Lower lobe of right lung (tissue), 2 donors: ENCODE measurements at regions not wholly inside any gene's neighbourhood (a gene's known extent, or its start where the extent isn't known, plus 50 kb on each side); places are given as distances from the start of the nearest gene placed in this dataset.

Experiments
- ATAC-seq, 2 donors: fragments of 200-7000 bp; cut with Tn5 transposase; one replicate each; pipeline ENCODE4 v1.9.1; 2020 to 2022; ENCODE audit warnings: mild to moderate bottlenecking in 2 of 2, moderate library complexity in 2 of 2
- DNase-seq: peaks from one replicate; pipeline ENCODE4 v3.0.0-alpha.2; 2020
- H3K27ac ChIP-seq: fragments of 200-600 bp; one replicate; pipeline ENCODE4 v1.8.0; 2022
- H3K27me3 ChIP-seq: fragments of 200-600 bp; one replicate; pipeline ENCODE4 v1.8.0; 2022; ENCODE audit warnings: low read depth
- H3K36me3 ChIP-seq: fragments of 200-600 bp; one replicate; pipeline ENCODE4 v1.8.0; 2022; ENCODE audit warnings: mild to moderate bottlenecking
- H3K4me1 ChIP-seq: fragments of 200-600 bp; one replicate; pipeline ENCODE4 v1.8.0; 2022
- H3K4me3 ChIP-seq: fragments of 200-600 bp; one replicate; pipeline ENCODE4 v1.8.0; 2022; ENCODE audit warnings: mild to moderate bottlenecking
- H3K9me3 ChIP-seq: fragments of 200-600 bp; one replicate; pipeline ENCODE4 v1.8.0; 2022
- CTCF ChIP-seq: fragments of 200-600 bp; IDR thresholded peaks from one replicate; pipeline ENCODE4 v1.8.0; 2022; ENCODE audit warnings: antibody characterized with exemption, mild to moderate bottlenecking
- intact Hi-C: fragments of 100-400 bp; cut with DNase I; formaldehyde crosslinking; loops from one replicate; pipeline ENCODE4 v1.11.0; 2022
- donor health status: DM: no; HTN: yes; CAD: no; lungs with severe emphysema.

- ATAC-seq (no peak), DNase-seq (no peak)
- intact Hi-C loops: no loop called here
- H3K36me3 ChIP-seq: no peaks in the 10 kb centered on the region
- no peaks in the 10 kb centered on the region for H3K9me3 ChIP-seq
- peaks cover under 1% of the 10 kb centered on the region for H3K4me1 ChIP-seq
- no peaks in the 10 kb centered on the region for H3K27me3 ChIP-seq
- no peak overlapping the region for H3K27ac ChIP-seq
- TF ChIP-seq CTCF: no peak
- no peak overlapping the region for H3K4me3 ChIP-seq
These were observed 79.1 kb downstream of the FAT4 start for GRCh38 chr4:125393825-125394224.

GRCh38 chr4:125397226-125397625 lies 82.5 kb downstream of the FAT4 start:
- Histone ChIP-seq H3K4me3 (no peak overlapping the region), H3K9me3 (no peaks in the 10 kb centered on the region), H3K36me3 (no peaks in the 10 kb centered on the region), H3K27ac (no peak overlapping the region), H3K27me3 (no peaks in the 10 kb centered on the region), H3K4me1 (no peaks in the 10 kb centered on the region)
- intact Hi-C loops: no loop called here
- DNase-seq (no peak), ATAC-seq (no peak)
- TF ChIP-seq CTCF: no peak

- no peak for ATAC-seq
- Histone ChIP-seq H3K4me3 (no peak overlapping the region), H3K27ac (no peak overlapping the region), H3K36me3 (no peaks in the 10 kb centered on the region), H3K4me1 (no peaks in the 10 kb centered on the region), H3K9me3 (no peaks in the 10 kb centered on the region), H3K27me3 (no peaks in the 10 kb centered on the region)
- intact Hi-C loops: no loop called here
- no peak for DNase-seq
- no peak for TF ChIP-seq CTCF
These were observed 83.7 kb downstream of the FAT4 start for GRCh38 chr4:125398263-125399002.

- no peak overlapping the region for H3K4me3 ChIP-seq
- intact Hi-C loops: no loop called here
- no peaks in the 10 kb centered on the region for H3K9me3 ChIP-seq
- no peak for ATAC-seq
- no peak overlapping the region for H3K27ac ChIP-seq
- H3K27me3 ChIP-seq: no peaks in the 10 kb centered on the region
- TF ChIP-seq CTCF: no peak
- no peaks in the 10 kb centered on the region for H3K4me1 ChIP-seq
- no peak for DNase-seq
- no peaks in the 10 kb centered on the region for H3K36me3 ChIP-seq
These were observed 86.0 kb downstream of the FAT4 start for GRCh38 chr4:125400756-125401155.

- no peak for TF ChIP-seq CTCF
- Histone ChIP-seq H3K27me3 (no peaks in the 10 kb centered on the region), H3K4me1 (no peaks in the 10 kb centered on the region), H3K4me3 (no peak overlapping the region), H3K36me3 (no peaks in the 10 kb centered on the region), H3K9me3 (no peaks in the 10 kb centered on the region), H3K27ac (no peak overlapping the region)
- intact Hi-C loops: no loop called here
- ATAC-seq: no peak
- DNase-seq: no peak
These were observed 87.0 kb downstream of the FAT4 start for GRCh38 chr4:125401784-125402183.
